ENCODE measurements at regions not wholly inside any gene's neighbourhood (a gene's known extent, or its start where the extent isn't known, plus 50 kb on each side); places are given as distances from the start of the nearest gene placed in this dataset.

DNA sequence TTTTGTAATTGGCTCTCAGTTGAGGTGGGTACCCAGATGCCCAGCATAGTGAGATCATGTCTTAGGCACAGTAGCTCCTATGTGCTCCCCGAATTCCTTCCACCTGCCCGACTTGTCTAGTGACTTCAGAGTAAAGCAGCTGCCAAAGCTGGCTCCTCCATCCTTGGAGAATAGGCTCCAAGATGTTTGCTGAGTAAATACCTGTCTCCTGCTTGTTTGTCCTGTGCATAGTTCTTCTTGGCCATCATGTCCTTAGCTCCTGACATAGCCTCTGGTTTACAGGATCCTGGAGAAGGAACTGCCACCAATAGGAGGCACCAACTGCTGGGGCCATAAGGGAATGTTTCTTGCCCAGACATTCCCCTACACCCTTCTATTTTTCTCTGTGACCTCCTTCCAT, 52.6 kb upstream of the CISTR start:
- TF ChIP-seq CREB1 (IDR thresholded peaks at IDR 0.05; ENCODE audit: low read depth) (no peak), CEBPB (IDR thresholded peaks at IDR 0.05) (no peak), EGR1 (IDR thresholded peaks at IDR 0.05) (no peak), NFIC (IDR thresholded peaks at IDR 0.05) (no peak), ZBTB7A (IDR thresholded peaks at IDR 0.05; ENCODE audit: low read depth) (no peak), EP300 (IDR thresholded peaks at IDR 0.05; ENCODE audit: borderline replicate concordance) (no peak), TAF1 (IDR thresholded peaks at IDR 0.05; ENCODE audit: low read depth) (no peak), TEAD4 (IDR thresholded peaks at IDR 0.05) (no peak), RAD21 (IDR thresholded peaks at IDR 0.05; ENCODE audit: low read depth) (no peak), TCF12 (IDR thresholded peaks at IDR 0.05; ENCODE audit: low read depth) (no peak), FOXM1 (IDR thresholded peaks at IDR 0.05; ENCODE audit: borderline replicate concordance, low read depth) (no peak)
- TF ChIP-seq, protein P1, sequence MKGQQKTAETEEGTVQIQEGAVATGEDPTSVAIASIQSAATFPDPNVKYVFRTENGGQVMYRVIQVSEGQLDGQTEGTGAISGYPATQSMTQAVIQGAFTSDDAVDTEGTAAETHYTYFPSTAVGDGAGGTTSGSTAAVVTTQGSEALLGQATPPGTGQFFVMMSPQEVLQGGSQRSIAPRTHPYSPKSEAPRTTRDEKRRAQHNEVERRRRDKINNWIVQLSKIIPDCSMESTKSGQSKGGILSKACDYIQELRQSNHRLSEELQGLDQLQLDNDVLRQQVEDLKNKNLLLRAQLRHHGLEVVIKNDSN (IDR thresholded peaks at IDR 0.05) = no peak
- TF ChIP-seq, protein P2, sequence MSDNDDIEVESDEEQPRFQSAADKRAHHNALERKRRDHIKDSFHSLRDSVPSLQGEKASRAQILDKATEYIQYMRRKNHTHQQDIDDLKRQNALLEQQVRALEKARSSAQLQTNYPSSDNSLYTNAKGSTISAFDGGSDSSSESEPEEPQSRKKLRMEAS (IDR thresholded peaks at IDR 0.05) = no peak

Measured in Ishikawa (cell line).